HCT116 (cell line): ENCODE measurements at regions not wholly inside any gene's neighbourhood (a gene's known extent, or its start where the extent isn't known, plus 50 kb on each side); places are given as distances from the start of the nearest gene placed in this dataset.

Source experiments
- ATAC-seq: fragments of 200-7000 bp; cut with Tn5 transposase; 2 replicates; pipeline ENCODE4 v1.9.1; 2020; ENCODE audit warnings: mild to moderate bottlenecking, moderate library complexity
- BruUV-seq: library from RNA; stranded (reverse); fragments of 400-500 nt; replicated peaks from 2 replicates; lab custom pipeline; 2021; lab: Mats Ljungman, UMichigan
- CTCF ChIA-PET: fragments of 300-600 bp; sonication (Branson Sonifier 250); formaldehyde crosslinking; loops from one replicate; lab custom pipeline; 2021; ENCODE audit warnings: antibody characterized with exemption; lab: Charles Lee
- POLR2A ChIA-PET: fragments of 300-600, 350-600 bp; sonication (Branson Sonifier 250); formaldehyde crosslinking; loops from one replicate; lab custom pipeline; 2021; ENCODE audit warnings: antibody characterized with exemption; lab: Charles Lee
- RAD21 ChIA-PET, 2 experiments: fragments of 300-600 bp; sonication (Branson Sonifier 250); formaldehyde crosslinking; loops; one replicate each; lab custom pipeline; 2023; ENCODE audit warnings: low total read pairs in 2 of 2; ENCODE audit not compliant: uncharacterized antibody in 2 of 2, unreplicated experiment in 2 of 2, low non-redundant PET in 1 of 2; lab: Charles Lee
- DNase-seq: peaks from one replicate; pipeline ENCODE4 v3.0.0-alpha.2; 2010; ENCODE audit warnings: low read depth, low spot score
- H2AFZ ChIP-seq: fragments of 200-600 bp; shearing (Covaris generic), sonication (generic); 2 replicates; pipeline ENCODE4 v1.6.1; 2017; ENCODE audit warnings: low read depth, mixed run types, mixed read lengths, antibody characterized with exemption, low read length; ENCODE audit not compliant: poor library complexity, severe bottlenecking
- H3K27ac ChIP-seq: 2 replicates; pipeline ENCODE4 v1.5.1; 2012; ENCODE audit warnings: low read depth, low read length
- H3K27me3 ChIP-seq: fragments of 200-600 bp; sonication (generic); 2 replicates; pipeline ENCODE4 v1.6.1; 2016; ENCODE audit warnings: mixed run types, low read length, mixed read lengths; ENCODE audit not compliant: insufficient read depth
- H3K36me3 ChIP-seq, 2 experiments: fragments of 200-500 bp in 1 of 2; fragments of 200-600 bp in 1 of 2; sonication (Bioruptor generic) in 1 of 2; sonication (generic) in 1 of 2; 2 replicates each; pipeline versions ENCODE4 v1.5.1 to v1.6.1; 2014 to 2016; ENCODE audit warnings: low read length in 2 of 2, inconsistent platforms in 1 of 2, mixed read lengths in 1 of 2, mixed run types in 1 of 2; ENCODE audit not compliant: insufficient read depth in 2 of 2, control insufficient read depth in 1 of 2
- H3K4me1 ChIP-seq, 2 experiments: fragments of 200-600 bp in 1 of 2; sonication (generic) in 1 of 2; 2 replicates each; pipeline versions ENCODE4 v1.5.1 to v1.6.1; 2012 to 2017; ENCODE audit warnings: low read length in 2 of 2, inconsistent platforms in 1 of 2, mild to moderate bottlenecking in 1 of 2, mixed read lengths in 1 of 2, mixed run types in 1 of 2, moderate library complexity in 1 of 2; ENCODE audit not compliant: insufficient read depth in 2 of 2, control insufficient read depth in 1 of 2
- H3K4me2 ChIP-seq: fragments of 200-600 bp; sonication (generic); 2 replicates; pipeline ENCODE4 v1.6.1; 2017; ENCODE audit warnings: mixed run types, low read length, mixed read lengths
- H3K4me3 ChIP-seq, 2 experiments: fragments of 200-600 bp in 1 of 2; sonication (generic) in 1 of 2; replicated peaks in 1 of 2; 2 replicates each; pipeline ENCODE4 v1.5.1; 2011 to 2016; ENCODE audit warnings: low read length in 2 of 2, control low read depth in 1 of 2, low read depth in 1 of 2, mild to moderate bottlenecking in 1 of 2, mixed read lengths in 1 of 2, mixed run types in 1 of 2
- H3K79me2 ChIP-seq: fragments of 200-600 bp; sonication (generic); 2 replicates; pipeline ENCODE4 v1.6.1; 2017; ENCODE audit warnings: mild to moderate bottlenecking, mixed run types, low read length, moderate library complexity, mixed read lengths; ENCODE audit not compliant: insufficient read depth
- H3K9ac ChIP-seq: fragments of 200-600 bp; sonication (generic); 2 replicates; pipeline ENCODE4 v1.6.1; 2016; ENCODE audit warnings: low read length, mixed read lengths
- H3K9me2 ChIP-seq: fragments of 200-600 bp; sonication (generic), shearing (Covaris generic); 2 replicates; pipeline ENCODE4 v1.6.1; 2017; ENCODE audit warnings: mixed run types, mild to moderate bottlenecking, moderate library complexity; ENCODE audit not compliant: insufficient read depth
- H3K9me3 ChIP-seq, 2 experiments: fragments of 200-500 bp in 1 of 2; fragments of 200-600 bp in 1 of 2; sonication (Bioruptor generic) in 1 of 2; sonication (generic) in 1 of 2; 2 replicates each; pipeline ENCODE4 v1.6.1; 2014 to 2017; ENCODE audit warnings: low read length in 2 of 2, mixed read lengths in 2 of 2, inconsistent platforms in 1 of 2, low read depth in 1 of 2, mild to moderate bottlenecking in 1 of 2, mixed run types in 1 of 2, moderate library complexity in 1 of 2; ENCODE audit not compliant: control insufficient read depth in 1 of 2, insufficient read depth in 1 of 2
- H4K20me1 ChIP-seq: fragments of 200-600 bp; sonication (generic), shearing (Covaris generic); 2 replicates; pipeline ENCODE4 v1.6.1; 2017; ENCODE audit warnings: mixed run types, mild to moderate bottlenecking, moderate library complexity; ENCODE audit not compliant: insufficient read depth
- CBX3 ChIP-seq: IDR thresholded peaks from 2 replicates; pipeline ENCODE4 v1.6.1; 2012; ENCODE audit warnings: low read depth
- CEBPB ChIP-seq: IDR thresholded peaks from 2 replicates; pipeline ENCODE4 v1.6.1; 2012; ENCODE audit warnings: low read depth
- EGR1 ChIP-seq: IDR thresholded peaks from 2 replicates; pipeline ENCODE4 v1.6.1; 2012; ENCODE audit warnings: low read depth
- ELF1 ChIP-seq: IDR thresholded peaks from 2 replicates; pipeline ENCODE4 v1.6.1; 2012; ENCODE audit warnings: low read depth, borderline replicate concordance
- EZH2 ChIP-seq: fragments of 200-600 bp; sonication (generic); IDR thresholded peaks from 2 replicates; pipeline ENCODE4 v1.6.1; 2017; ENCODE audit warnings: antibody characterized with exemption, mixed run types
- EZH2phosphoT487 ChIP-seq: fragments of 200-600 bp; IDR thresholded peaks from 2 replicates; pipeline ENCODE4 v1.6.1; 2018; ENCODE audit warnings: antibody characterized with exemption, borderline replicate concordance
- JUND ChIP-seq: IDR thresholded peaks from 2 replicates; pipeline ENCODE4 v1.6.1; 2012
- POLR2AphosphoS5 ChIP-seq: IDR thresholded peaks from 2 replicates; pipeline ENCODE4 v1.6.1; 2011; ENCODE audit warnings: mild to moderate bottlenecking, low read depth, low read length, moderate library complexity
- SIN3A ChIP-seq: IDR thresholded peaks from 2 replicates; pipeline ENCODE4 v1.6.1; 2012; ENCODE audit warnings: low read depth
- SP1 ChIP-seq: IDR thresholded peaks from 2 replicates; pipeline ENCODE4 v1.6.1; 2012; ENCODE audit warnings: low read depth
- TCF7L2 ChIP-seq: IDR thresholded peaks from 2 replicates; pipeline ENCODE4 v1.7.0; 2011; ENCODE audit warnings: borderline replicate concordance, inconsistent platforms; ENCODE audit not compliant: insufficient read depth, insufficient read length; ENCODE audit errors: extremely low read depth
- YY1 ChIP-seq: IDR thresholded peaks from 2 replicates; pipeline ENCODE4 v1.6.1; 2011; ENCODE audit warnings: low read length, low read depth, moderate library complexity, mild to moderate bottlenecking; ENCODE audit not compliant: insufficient replicate concordance; ENCODE audit errors: extremely low read depth
- ZFX ChIP-seq: fragments of 450-650 bp; IDR thresholded peaks from 2 replicates; pipeline ENCODE4 v1.6.1; 2017
- ZNF274 ChIP-seq: fragments of 200-500 bp; sonication (Bioruptor generic); IDR thresholded peaks from 2 replicates; pipeline ENCODE4 v1.6.1; 2014; ENCODE audit warnings: mild to moderate bottlenecking, low read depth, low read length, inconsistent platforms
- intact Hi-C: fragments of 100-400 bp; cut with micrococcal nuclease; formaldehyde crosslinking; loops from 2 replicates; pipeline ENCODE4 v1.10.0; 2022
- TF ChIP-seq, protein P1 (sequence below): IDR thresholded peaks from 2 replicates; pipeline ENCODE4 v1.6.1; 2012; ENCODE audit warnings: low read depth
- TF ChIP-seq, protein P2 (sequence below): IDR thresholded peaks from 2 replicates; pipeline ENCODE4 v1.6.1; 2012
- TF ChIP-seq, protein P3 (sequence below), 3 experiments: fragments of 200-600 bp in 1 of 3; sonication (generic) in 1 of 3; IDR thresholded peaks in 2 of 3; conservative IDR thresholded peaks in 1 of 3; 2 replicates each; pipeline ENCODE4 v1.5.1; 2012 to 2017; ENCODE audit warnings: low read depth in 2 of 3, low read length in 2 of 3, antibody characterized with exemption in 1 of 3, borderline replicate concordance in 1 of 3, control low read depth in 1 of 3, mild to moderate bottlenecking in 1 of 3, mixed read lengths in 1 of 3, mixed run types in 1 of 3, moderate library complexity in 1 of 3; ENCODE audit not compliant: insufficient read depth in 1 of 3
- TF ChIP-seq, protein P4 (sequence below): IDR thresholded peaks from 2 replicates; pipeline ENCODE4 v1.6.1; 2012

DNA sequence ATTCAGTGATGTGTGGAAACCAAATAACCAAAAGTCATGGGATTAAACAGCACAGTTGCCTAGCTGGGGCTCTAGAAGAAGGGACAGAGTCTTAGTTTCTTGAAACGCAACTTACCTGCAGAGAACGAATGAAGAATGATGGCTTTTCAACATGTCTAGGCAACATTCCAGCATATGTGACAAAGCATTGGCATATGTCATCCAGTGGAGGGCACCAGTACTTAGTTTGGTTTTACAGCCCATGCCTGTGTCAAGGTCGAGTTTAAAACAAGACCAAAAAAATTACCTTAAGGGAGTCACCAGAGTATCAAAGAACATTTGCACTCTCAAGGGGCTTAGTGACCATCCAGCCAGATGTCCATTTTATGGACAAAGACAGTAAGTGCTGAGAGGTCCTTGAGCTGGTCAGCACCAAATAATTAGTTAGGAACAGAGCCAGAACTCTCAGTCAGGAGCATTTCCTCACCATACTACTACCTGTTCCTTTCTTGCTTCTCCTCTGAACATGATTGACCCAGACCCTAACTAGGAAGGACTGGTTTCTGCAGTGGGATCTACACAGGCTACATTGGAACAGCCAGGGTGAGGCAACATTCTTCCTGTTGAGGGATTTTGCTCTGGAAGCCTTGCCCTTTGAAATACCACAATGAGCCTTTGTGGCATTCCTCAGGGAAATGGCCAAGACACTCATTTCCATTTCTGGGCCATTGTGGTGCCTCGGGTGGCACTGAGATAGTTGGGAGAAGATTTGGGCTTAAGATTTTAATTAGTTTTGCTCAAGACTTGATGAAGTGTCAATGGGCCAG, 75.4 kb upstream of the ANKH start:
- Histone ChIP-seq H3K36me3 (no peaks in the 10 kb centered on the region), H3K4me2 (0 out of 2 replicates have a peak overlapping the region, but pooled peaks have one; percentile 15), H3K4me1 (peaks cover 0 to 6% of the 10 kb centered on the region in 2 experiments; a peak in 1 of 4 replicates), H3K79me2 (no peaks in the 10 kb centered on the region), H3K27ac (no peak overlapping the region), H3K4me3 (no peak overlapping the region), H3K27me3 (no peaks in the 10 kb centered on the region), H3K9ac (no peak overlapping the region), H3K9me3 (no peaks in the 10 kb centered on the region), H2AFZ (peak overlapping the region; percentile 19), H3K9me2 (no peaks in the 10 kb centered on the region), H4K20me1 (no peaks in the 10 kb centered on the region)
- no TSS peak for BruUV-seq
- ChIA-PET RAD21 (interaction anchor here in 1 of 2 experiments (0.9 kb wide), 1 partner anchor 56 kb away, joined by 4 read pairs; no protein-coding TSS in a partner anchor), POLR2A (no interaction called here), CTCF (interaction anchor here (0.9 to 2.4 kb wide), 2 partner anchors 15 to 57 kb away, joined by 4 to 5 read pairs; no protein-coding TSS in a partner anchor)
- ATAC-seq = peak; percentile 93
- DNase-seq = peak; percentile 37
- intact Hi-C loops = loop anchor here (5.0 kb wide), 1 partner anchor 220 kb away; no protein-coding TSS in a partner anchor
- TF ChIP-seq ZNF274 = no peak
- TF ChIP-seq EGR1 = no peak
- TF ChIP-seq EZH2phosphoT487 = no peak
- no peak for TF ChIP-seq ZFX
- no peak for TF ChIP-seq JUND
- TF ChIP-seq, protein P1, sequence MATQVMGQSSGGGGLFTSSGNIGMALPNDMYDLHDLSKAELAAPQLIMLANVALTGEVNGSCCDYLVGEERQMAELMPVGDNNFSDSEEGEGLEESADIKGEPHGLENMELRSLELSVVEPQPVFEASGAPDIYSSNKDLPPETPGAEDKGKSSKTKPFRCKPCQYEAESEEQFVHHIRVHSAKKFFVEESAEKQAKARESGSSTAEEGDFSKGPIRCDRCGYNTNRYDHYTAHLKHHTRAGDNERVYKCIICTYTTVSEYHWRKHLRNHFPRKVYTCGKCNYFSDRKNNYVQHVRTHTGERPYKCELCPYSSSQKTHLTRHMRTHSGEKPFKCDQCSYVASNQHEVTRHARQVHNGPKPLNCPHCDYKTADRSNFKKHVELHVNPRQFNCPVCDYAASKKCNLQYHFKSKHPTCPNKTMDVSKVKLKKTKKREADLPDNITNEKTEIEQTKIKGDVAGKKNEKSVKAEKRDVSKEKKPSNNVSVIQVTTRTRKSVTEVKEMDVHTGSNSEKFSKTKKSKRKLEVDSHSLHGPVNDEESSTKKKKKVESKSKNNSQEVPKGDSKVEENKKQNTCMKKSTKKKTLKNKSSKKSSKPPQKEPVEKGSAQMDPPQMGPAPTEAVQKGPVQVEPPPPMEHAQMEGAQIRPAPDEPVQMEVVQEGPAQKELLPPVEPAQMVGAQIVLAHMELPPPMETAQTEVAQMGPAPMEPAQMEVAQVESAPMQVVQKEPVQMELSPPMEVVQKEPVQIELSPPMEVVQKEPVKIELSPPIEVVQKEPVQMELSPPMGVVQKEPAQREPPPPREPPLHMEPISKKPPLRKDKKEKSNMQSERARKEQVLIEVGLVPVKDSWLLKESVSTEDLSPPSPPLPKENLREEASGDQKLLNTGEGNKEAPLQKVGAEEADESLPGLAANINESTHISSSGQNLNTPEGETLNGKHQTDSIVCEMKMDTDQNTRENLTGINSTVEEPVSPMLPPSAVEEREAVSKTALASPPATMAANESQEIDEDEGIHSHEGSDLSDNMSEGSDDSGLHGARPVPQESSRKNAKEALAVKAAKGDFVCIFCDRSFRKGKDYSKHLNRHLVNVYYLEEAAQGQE = no peak
- no peak for TF ChIP-seq ELF1
- TF ChIP-seq, protein P2, sequence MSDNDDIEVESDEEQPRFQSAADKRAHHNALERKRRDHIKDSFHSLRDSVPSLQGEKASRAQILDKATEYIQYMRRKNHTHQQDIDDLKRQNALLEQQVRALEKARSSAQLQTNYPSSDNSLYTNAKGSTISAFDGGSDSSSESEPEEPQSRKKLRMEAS = peak; percentile 18; the same call in 1 of the 2 replicates
- no peak for TF ChIP-seq SP1
- TF ChIP-seq EZH2 = no peak
- TF ChIP-seq, protein P3, sequence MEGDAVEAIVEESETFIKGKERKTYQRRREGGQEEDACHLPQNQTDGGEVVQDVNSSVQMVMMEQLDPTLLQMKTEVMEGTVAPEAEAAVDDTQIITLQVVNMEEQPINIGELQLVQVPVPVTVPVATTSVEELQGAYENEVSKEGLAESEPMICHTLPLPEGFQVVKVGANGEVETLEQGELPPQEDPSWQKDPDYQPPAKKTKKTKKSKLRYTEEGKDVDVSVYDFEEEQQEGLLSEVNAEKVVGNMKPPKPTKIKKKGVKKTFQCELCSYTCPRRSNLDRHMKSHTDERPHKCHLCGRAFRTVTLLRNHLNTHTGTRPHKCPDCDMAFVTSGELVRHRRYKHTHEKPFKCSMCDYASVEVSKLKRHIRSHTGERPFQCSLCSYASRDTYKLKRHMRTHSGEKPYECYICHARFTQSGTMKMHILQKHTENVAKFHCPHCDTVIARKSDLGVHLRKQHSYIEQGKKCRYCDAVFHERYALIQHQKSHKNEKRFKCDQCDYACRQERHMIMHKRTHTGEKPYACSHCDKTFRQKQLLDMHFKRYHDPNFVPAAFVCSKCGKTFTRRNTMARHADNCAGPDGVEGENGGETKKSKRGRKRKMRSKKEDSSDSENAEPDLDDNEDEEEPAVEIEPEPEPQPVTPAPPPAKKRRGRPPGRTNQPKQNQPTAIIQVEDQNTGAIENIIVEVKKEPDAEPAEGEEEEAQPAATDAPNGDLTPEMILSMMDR (IDR thresholded peaks at IDR 0.05 in 2 of 3, conservative IDR thresholded peaks at IDR 0.05 in 1 of 3; ENCODE audit: borderline replicate concordance in 1 of 3, insufficient read depth in 1 of 3, low read depth in 2 of 3, low read length in 2 of 3) = peak; percentile 44 to 60 (median 56); a peak in 5 of 6 replicates
- TF ChIP-seq YY1 = no peak
- TF ChIP-seq POLR2AphosphoS5 = no peak
- TF ChIP-seq SIN3A = no peak
- 0 out of 2 replicates have a peak, but pooled peaks have one; percentile 13 for TF ChIP-seq CEBPB
- TF ChIP-seq CBX3 = peak; percentile 51; the same call in 1 of the 2 replicates
- TF ChIP-seq, protein P4, sequence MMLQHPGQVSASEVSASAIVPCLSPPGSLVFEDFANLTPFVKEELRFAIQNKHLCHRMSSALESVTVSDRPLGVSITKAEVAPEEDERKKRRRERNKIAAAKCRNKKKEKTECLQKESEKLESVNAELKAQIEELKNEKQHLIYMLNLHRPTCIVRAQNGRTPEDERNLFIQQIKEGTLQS = no peak
- TF ChIP-seq TCF7L2 = no peak
